AG08395 (cell line): ENCODE measurements at regions not wholly inside any gene's neighbourhood (a gene's known extent, or its start where the extent isn't known, plus 50 kb on each side); places are given as distances from the start of the nearest gene placed in this dataset.

Experiments used
- DNase-seq: peaks from one replicate; pipeline ENCODE4 v3.0.0; 2012; ENCODE audit warnings: mixed read lengths, low spot score

DNA sequence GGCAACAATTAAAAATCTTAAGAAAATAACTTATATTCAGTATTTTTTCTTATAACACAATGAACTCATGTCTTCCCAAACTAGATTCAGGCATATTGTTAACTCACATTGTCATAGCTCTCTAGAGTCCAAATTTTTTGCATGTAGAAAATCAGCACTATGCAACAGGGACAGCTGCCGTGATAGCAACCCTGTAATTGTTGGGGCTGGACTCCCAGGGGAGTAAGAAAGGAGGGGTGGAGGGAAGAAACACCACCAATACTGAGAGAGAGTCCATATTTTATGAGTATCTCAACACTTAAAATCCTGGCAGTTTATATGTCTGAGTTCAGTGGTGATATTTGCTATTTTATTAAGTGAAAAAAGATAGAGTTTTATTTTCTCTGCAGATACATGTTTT is 89.6 kb upstream of the HS3ST5 start:
- no peak for DNase-seq

DNA sequence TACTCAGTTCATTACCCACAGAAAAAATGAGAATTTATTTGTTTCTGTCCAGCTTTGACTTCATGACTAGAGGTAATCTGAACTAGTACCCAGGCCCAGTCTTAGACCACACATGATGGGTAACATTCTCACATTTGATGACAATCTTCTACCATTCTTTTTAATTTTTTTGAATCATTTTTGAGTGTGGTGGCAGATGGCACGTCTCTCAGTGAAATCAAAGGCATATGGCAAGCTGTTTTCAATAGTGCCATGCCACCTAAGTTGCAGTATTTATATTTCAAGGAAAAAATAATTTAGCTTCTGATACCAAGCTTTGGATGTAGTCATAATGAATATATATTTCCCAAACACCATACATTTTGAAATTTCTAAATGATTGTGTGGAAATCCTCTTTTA is 88.8 kb upstream of the HS3ST5 start:
- DNase-seq: no peak

DNA sequence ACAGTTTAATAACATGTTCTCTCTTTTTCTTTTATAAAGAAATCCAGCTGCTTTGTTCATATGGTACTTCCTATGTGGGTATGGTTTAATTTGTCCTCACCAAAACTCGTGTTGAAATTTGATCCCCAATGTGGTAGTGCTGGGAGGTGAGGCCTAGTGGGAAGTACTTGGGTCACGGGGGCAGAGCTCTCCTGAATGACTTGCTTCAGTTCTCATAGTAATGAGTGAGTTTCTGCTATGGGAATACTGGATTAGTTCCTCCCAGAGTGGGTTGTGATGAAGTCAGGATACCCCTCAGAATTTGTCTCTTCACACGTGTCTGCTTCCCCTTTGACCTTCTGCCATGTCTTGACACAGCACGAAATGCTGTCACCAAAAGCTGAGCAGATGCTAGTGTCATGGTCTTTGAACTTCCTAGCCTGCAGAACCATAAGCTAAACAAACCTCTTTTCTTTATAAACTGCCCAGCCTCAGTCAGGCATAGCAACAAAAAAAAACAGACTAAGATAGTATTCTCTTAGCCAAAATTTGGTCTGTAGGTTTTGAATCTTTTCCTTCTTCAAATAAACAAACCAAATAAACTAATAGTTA is 87.8 kb upstream of the HS3ST5 start:
- DNase-seq: no peak

DNA sequence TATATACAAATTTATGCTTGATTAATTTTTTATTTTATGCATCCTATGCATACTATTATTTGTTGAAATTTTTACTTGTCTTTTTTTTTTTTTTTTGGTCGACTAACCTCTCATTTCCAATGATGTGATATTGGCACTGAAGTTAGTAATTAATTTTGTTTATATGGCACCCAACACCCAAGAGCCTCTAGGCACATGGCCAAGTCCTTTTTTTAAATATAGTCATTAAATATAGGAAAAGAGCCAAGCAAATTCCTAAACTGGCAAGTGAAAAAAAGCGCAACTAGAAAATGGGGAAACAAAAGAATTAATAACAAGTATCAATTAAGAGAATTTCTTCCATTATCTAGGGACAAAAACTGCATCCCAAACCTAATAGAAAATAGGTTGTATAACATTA is 85.5 kb upstream of the HS3ST5 start:
- no peak for DNase-seq

DNA sequence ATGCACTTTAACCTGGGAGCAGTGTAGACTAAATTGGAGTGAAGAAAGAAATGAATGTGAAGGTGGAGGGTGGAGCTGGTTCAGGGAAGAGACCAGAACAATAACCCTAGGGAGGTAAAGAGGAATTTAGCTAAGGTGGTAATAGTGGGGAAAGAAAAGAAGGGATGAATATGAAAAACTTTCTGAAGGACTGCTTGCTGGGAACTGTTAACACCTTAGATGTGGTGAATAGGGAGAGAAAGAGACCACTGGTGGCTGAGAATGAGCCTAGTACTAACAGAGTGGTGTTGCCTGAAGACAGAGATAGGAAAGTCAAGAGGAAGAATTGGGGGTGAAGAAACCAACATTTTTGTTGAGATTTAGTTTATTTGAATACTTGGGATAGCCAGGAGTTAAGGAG is 78.4 kb upstream of the HS3ST5 start:
- no peak for DNase-seq

DNA sequence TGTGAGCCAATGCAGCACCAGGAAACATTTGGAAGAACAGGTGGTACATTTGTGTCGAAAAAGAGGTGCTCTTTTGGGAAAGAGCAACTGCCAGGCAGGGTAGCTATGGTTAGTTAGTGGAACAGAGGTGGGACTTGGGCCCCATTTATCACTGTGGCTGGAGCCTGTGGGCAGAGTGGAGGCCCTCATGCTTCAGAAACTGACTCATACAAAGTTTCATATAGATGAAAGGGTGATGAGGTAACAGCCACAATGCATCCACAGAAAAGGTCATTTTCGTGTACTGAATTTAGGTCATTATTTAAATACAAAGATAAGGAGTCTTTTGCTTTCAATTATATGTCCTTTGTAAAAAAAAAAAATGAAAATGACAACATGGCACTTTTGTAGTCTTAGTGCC is 76.4 kb upstream of the HS3ST5 start:
- no peak for DNase-seq

DNA sequence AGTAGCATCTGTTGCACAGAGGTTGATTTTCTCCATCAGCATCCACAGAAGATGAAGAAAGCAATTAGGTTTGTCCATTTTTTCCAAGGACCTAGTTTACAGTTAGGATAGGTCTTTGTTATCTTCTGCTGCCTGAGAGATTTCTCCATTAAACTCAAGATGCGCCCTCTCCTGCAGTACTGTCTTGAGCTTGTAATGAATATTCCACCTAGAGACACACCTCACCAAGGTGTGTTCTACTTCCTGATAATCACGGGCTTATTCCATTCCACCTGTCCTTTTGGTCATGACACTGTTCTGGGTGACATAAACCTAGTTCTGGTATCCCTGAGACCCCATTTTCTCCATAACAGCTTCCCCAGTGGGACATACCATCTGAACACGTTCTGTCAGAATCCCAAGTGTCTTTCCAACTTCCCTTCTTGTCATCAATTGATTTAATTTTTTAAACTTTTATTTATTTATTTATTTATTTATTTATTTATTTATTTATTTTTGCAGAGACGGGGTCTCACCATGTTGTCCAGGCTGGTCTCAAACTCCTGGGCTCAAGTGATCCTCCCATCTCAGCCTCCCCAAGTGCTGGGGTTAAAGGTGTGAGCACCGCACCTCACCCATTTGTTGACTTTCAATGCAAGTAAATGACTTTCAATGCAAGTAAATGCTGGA is 75.6 kb upstream of the HS3ST5 start:
- DNase-seq: no peak

DNA sequence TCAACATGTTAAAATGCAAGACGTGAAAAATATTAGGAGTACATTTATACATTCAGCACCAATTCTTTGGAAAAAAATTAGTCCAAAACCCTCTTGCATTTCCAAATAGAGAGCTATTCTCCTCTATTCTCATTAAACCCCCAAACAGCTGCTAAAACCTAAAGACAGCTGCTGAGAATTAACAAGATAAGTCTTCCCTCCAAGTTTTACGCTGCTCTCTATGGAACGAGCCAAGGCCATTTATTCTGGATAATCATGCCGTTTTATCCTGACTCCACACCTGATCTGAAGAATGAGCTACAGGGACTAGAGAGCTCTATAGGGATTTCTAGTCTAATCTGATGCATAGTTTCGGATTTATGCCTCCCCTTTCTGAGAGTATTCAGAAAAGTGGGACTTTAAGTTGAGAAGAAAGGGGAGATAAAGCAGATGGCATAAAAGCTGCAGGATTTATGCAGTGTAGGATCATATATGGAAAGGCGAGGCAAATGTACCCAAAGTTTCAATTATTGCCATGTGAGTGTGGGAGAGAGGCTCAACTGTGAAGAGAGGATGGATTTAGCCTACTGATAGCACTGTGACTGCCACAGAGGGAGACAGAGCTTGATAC is 64.7 kb upstream of the HS3ST5 start:
- no peak for DNase-seq

DNA sequence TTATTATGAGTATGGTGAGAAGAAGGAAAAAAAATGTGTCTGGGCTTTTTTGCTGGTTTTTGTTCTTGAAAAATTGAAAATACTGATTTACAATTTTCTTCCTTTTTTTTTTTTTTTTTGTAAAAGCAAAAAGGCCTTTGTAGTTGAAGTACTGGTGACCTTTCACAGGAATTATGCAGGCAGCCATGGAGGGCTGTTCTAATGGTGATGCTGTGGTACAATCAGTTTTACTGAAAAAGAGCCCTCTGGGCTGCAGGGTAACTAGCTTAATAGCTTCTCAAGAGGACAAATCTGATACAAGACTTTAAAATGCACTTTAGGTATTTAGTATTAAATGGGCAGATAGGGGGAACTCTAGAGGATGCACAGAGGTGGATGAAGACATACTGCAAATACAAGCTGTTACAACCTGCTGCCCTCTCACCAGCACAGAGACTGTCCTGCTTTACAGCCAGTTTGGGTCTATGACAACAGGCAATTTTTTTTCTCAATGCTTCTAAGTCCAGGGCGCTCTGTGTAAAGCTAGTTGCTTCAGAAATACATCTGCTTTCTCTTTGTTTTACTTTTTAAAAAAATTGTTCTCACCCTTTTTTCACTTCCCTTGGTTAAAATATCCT is 61.6 kb upstream of the HS3ST5 start:
- no peak for DNase-seq

DNA sequence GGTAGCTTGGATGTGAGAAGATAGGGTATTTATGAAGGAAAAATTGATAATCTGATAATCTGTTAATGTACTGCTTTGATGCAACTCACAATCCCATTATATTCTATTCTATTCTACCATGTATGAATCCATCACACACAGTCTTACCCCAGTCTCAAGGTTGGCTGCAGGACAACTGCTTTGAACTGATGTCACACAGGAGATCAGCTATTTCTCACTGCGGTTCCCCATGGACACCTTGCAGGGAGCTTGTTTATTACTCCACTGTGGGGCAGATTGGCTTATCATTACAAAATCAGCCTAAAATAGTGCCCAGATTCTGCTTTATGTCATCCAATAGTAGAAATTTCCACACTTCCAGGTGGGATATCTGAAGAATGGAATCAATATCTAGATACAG is 61.0 kb upstream of the HS3ST5 start:
- no peak for DNase-seq

DNA sequence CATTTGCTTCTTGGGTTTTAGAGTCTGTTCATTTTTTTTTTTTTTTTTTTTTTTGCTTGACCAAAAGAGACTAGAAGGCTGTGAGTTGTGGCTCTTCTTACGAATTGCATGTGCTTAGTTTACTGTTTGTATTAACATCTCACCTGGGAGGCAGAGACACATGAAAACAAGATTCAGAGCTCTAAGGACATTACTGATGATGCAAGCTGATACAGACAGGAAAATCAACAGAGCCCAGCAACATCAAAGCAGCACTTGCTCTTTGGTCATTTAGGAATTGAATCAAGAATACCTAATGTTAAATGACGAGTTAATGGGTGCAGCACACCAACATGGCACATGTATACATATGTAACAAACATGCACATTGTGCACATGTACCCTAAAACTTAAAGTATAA is 55.7 kb upstream of the HS3ST5 start:
- no peak for DNase-seq
